H1 (cell line): ENCODE measurements at regions not wholly inside any gene's neighbourhood (a gene's known extent, or its start where the extent isn't known, plus 50 kb on each side); places are given as distances from the start of the nearest gene placed in this dataset.
"Not testable (repeated sequence)": the region's sequence is repeated elsewhere in the genome, so short reads cannot be mapped to it uniquely, and the experiment has no call there.

Experiments used
- BRCA1 ChIP-seq: IDR thresholded peaks from 2 replicates; pipeline ENCODE4 v1.6.1; 2012; ENCODE audit warnings: low read depth, low read length, improper control_type of control experiment
- CBX5 ChIP-seq: fragments of 300-800, 300-1000 bp; sonication (generic); IDR thresholded peaks from 2 replicates; pipeline ENCODE4 v1.7.1; 2016; ENCODE audit warnings: antibody characterized with exemption, low read length, low read depth
- CREB1 ChIP-seq: IDR thresholded peaks from 2 replicates; pipeline ENCODE4 v1.6.1; 2012; ENCODE audit warnings: inconsistent platforms
- EZH2 ChIP-seq: fragments of 200-600 bp; sonication (generic); IDR thresholded peaks from 2 replicates; pipeline ENCODE4 v1.7.1; 2012; ENCODE audit warnings: low read depth, mild to moderate bottlenecking, moderate library complexity, low read length, inconsistent platforms; ENCODE audit not compliant: severe bottlenecking
- GTF2F1 ChIP-seq: IDR thresholded peaks from 2 replicates; pipeline ENCODE4 v1.6.1; 2012; ENCODE audit warnings: low read depth, low read length, improper control_type of control experiment, borderline replicate concordance
- JUND ChIP-seq: IDR thresholded peaks from 2 replicates; pipeline ENCODE4 v1.6.1; 2011; ENCODE audit warnings: mild to moderate bottlenecking, improper control_type of control experiment, low read length
- POLR2A ChIP-seq, 2 experiments: IDR thresholded peaks; 1 replicate in 1 of 2; 2 replicates in 1 of 2; pipeline ENCODE4 v1.6.1; 2011; ENCODE audit warnings: low read depth in 2 of 2, low read length in 2 of 2, mild to moderate bottlenecking in 2 of 2; ENCODE audit errors: control extremely low read depth in 1 of 2
- SIX5 ChIP-seq: IDR thresholded peaks from 2 replicates; pipeline ENCODE4 v1.6.1; 2011; ENCODE audit warnings: mild to moderate bottlenecking, low read depth, low read length
- USF2 ChIP-seq: IDR thresholded peaks from 2 replicates; pipeline ENCODE4 v1.6.1; 2011; ENCODE audit warnings: low read length, improper control_type of control experiment
- ZNF274 ChIP-seq: IDR thresholded peaks from 2 replicates; pipeline ENCODE4 v1.7.0; 2012; ENCODE audit warnings: low read length, borderline replicate concordance; ENCODE audit errors: extremely low read depth
- TF ChIP-seq, protein P1 (sequence below), 3 experiments: IDR thresholded peaks; 1 replicate in 2 of 3; 2 replicates in 1 of 3; pipeline versions ENCODE4 v1.5.1 to v1.6.1; 2011; ENCODE audit warnings: low read length in 3 of 3, mild to moderate bottlenecking in 3 of 3, inconsistent platforms in 2 of 3, low read depth in 1 of 3, moderate library complexity in 1 of 3; ENCODE audit not compliant: insufficient read depth in 1 of 3; ENCODE audit errors: control extremely low read depth in 1 of 3

- TF ChIP-seq, protein P1, sequence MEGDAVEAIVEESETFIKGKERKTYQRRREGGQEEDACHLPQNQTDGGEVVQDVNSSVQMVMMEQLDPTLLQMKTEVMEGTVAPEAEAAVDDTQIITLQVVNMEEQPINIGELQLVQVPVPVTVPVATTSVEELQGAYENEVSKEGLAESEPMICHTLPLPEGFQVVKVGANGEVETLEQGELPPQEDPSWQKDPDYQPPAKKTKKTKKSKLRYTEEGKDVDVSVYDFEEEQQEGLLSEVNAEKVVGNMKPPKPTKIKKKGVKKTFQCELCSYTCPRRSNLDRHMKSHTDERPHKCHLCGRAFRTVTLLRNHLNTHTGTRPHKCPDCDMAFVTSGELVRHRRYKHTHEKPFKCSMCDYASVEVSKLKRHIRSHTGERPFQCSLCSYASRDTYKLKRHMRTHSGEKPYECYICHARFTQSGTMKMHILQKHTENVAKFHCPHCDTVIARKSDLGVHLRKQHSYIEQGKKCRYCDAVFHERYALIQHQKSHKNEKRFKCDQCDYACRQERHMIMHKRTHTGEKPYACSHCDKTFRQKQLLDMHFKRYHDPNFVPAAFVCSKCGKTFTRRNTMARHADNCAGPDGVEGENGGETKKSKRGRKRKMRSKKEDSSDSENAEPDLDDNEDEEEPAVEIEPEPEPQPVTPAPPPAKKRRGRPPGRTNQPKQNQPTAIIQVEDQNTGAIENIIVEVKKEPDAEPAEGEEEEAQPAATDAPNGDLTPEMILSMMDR (IDR thresholded peaks at IDR 0.05; ENCODE audit: control extremely low read depth in 1 of 3, insufficient read depth in 1 of 3, low read depth in 1 of 3, low read length in 3 of 3) = not testable (repeated sequence)
- not testable (repeated sequence) for TF ChIP-seq BRCA1; CREB1; ZNF274; USF2; POLR2A (IDR thresholded peaks at IDR 0.05; ENCODE audit: control extremely low read depth in 1 of 2, low read depth in 2 of 2, low read length in 2 of 2); GTF2F1; JUND; EZH2; CBX5; SIX5
Measured at GRCh38 chr15:26026671-26027070, 163.5 kb upstream of the ATP10A start.
